ENCODE measurements at regions not wholly inside any gene's neighbourhood (a gene's known extent, or its start where the extent isn't known, plus 50 kb on each side); places are given as distances from the start of the nearest gene placed in this dataset.

- Histone ChIP-seq H3K4me2 (ENCODE audit: low read depth, low read length) (no peak overlapping the region), H3K4me3 (ENCODE audit: low read length) (no peak overlapping the region), H3F3A (ENCODE audit: insufficient read depth, low read length) (no peaks in the 10 kb centered on the region), H3K27ac (ENCODE audit: low read length) (no peak overlapping the region), H3K9ac (ENCODE audit: low read length) (no peak overlapping the region), H3K36me3 (replicated peaks; ENCODE audit: insufficient read depth, low read length) (no peaks in the 10 kb centered on the region), H3K27me3 (replicated peaks; ENCODE audit: insufficient read depth, low read length) (no peaks in the 10 kb centered on the region), H4K20me1 (ENCODE audit: insufficient read depth, low read length) (no peaks in the 10 kb centered on the region), H3K4me1 (ENCODE audit: low read length) (no peaks in the 10 kb centered on the region), H3K9me2 (replicated peaks; ENCODE audit: insufficient read depth, low read length) (no peaks in the 10 kb centered on the region), H3K79me2 (ENCODE audit: low read length) (no peaks in the 10 kb centered on the region), H3K9me3 (replicated peaks; ENCODE audit: insufficient read depth, low read length) (no peaks in the 10 kb centered on the region), H2AFZ (ENCODE audit: low read length) (no peak overlapping the region)
- DNase-seq, result no peak
- TF ChIP-seq EZH2phosphoT487 (IDR thresholded peaks at IDR 0.05; ENCODE audit: low read length) (no peak), CTCF (IDR thresholded peaks at IDR 0.05; ENCODE audit: low read length) (no peak), EZH2 (optimal IDR thresholded peaks at IDR 0.05; ENCODE audit: low read depth, low read length) (no peak)
These were observed 123.3 kb upstream of the GBE1 start for GRCh38 chr3:81884791-81885190.

- TF ChIP-seq CTCF (IDR thresholded peaks at IDR 0.05; ENCODE audit: low read length) (no peak), EZH2phosphoT487 (IDR thresholded peaks at IDR 0.05; ENCODE audit: low read length) (no peak), EZH2 (optimal IDR thresholded peaks at IDR 0.05; ENCODE audit: low read depth, low read length) (no peak)
- no peaks in the 10 kb centered on the region for H3F3A ChIP-seq (ENCODE audit: insufficient read depth, low read length)
- no peak overlapping the region for H3K9ac ChIP-seq (ENCODE audit: low read length)
- DNase-seq, result no peak
- no peaks in the 10 kb centered on the region for H3K36me3 ChIP-seq (replicated peaks; ENCODE audit: insufficient read depth, low read length)
- no peak overlapping the region for H3K4me2 ChIP-seq (ENCODE audit: low read depth, low read length)
- no peaks in the 10 kb centered on the region for H3K9me2 ChIP-seq (replicated peaks; ENCODE audit: insufficient read depth, low read length)
- no peaks in the 10 kb centered on the region for H3K4me1 ChIP-seq (ENCODE audit: low read length)
- H3K9me3 ChIP-seq (replicated peaks; ENCODE audit: insufficient read depth, low read length), result no peaks in the 10 kb centered on the region
- H3K27me3 ChIP-seq (replicated peaks; ENCODE audit: insufficient read depth, low read length), result no peaks in the 10 kb centered on the region
- H3K27ac ChIP-seq (ENCODE audit: low read length), result no peak overlapping the region
- no peak overlapping the region for H3K4me3 ChIP-seq (ENCODE audit: low read length)
- no peaks in the 10 kb centered on the region for H4K20me1 ChIP-seq (ENCODE audit: insufficient read depth, low read length)
- no peaks in the 10 kb centered on the region for H3K79me2 ChIP-seq (ENCODE audit: low read length)
- H2AFZ ChIP-seq (ENCODE audit: low read length), result no peak overlapping the region
These were observed 115.4 kb upstream of the GBE1 start for GRCh38 chr3:81876826-81877225.

GRCh38 chr3:81874738-81875137 is 113.3 kb upstream of the GBE1 start:
- Histone ChIP-seq H3K27ac (ENCODE audit: low read length) (no peak overlapping the region), H4K20me1 (ENCODE audit: insufficient read depth, low read length) (no peaks in the 10 kb centered on the region), H3K27me3 (replicated peaks; ENCODE audit: insufficient read depth, low read length) (no peaks in the 10 kb centered on the region), H3K9ac (ENCODE audit: low read length) (no peak overlapping the region), H2AFZ (ENCODE audit: low read length) (no peak overlapping the region), H3F3A (ENCODE audit: insufficient read depth, low read length) (no peaks in the 10 kb centered on the region), H3K4me1 (ENCODE audit: low read length) (no peaks in the 10 kb centered on the region), H3K4me3 (ENCODE audit: low read length) (no peak overlapping the region), H3K79me2 (ENCODE audit: low read length) (no peaks in the 10 kb centered on the region), H3K9me2 (replicated peaks; ENCODE audit: insufficient read depth, low read length) (no peaks in the 10 kb centered on the region), H3K9me3 (replicated peaks; ENCODE audit: insufficient read depth, low read length) (no peaks in the 10 kb centered on the region), H3K36me3 (replicated peaks; ENCODE audit: insufficient read depth, low read length) (no peaks in the 10 kb centered on the region), H3K4me2 (ENCODE audit: low read depth, low read length) (no peak overlapping the region)
- TF ChIP-seq CTCF (IDR thresholded peaks at IDR 0.05; ENCODE audit: low read length) (no peak), EZH2 (optimal IDR thresholded peaks at IDR 0.05; ENCODE audit: low read depth, low read length) (no peak), EZH2phosphoT487 (IDR thresholded peaks at IDR 0.05; ENCODE audit: low read length) (no peak)
- no peak for DNase-seq

Data from MM.1S (cell line).